ENCODE measurements at regions not wholly inside any gene's neighbourhood (a gene's known extent, or its start where the extent isn't known, plus 50 kb on each side); places are given as distances from the start of the nearest gene placed in this dataset.

DNA sequence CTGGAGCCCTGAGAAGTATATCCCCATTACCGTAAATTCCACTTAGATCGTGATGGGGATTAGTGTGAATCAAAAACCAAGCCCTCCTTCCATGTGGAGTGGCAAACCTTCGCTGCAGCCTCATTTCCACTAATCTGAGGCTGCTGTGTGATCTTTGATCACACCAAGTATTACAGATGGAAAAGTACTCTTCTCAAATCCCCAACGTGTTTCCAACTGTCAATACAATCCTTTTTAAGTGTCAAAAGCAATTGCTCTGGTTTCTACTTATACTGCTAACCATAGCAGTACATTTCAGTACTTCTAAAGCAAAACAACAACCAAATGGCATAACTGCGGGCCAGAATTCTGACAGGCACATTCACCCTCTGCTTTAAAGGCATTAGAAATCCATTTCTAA lies 307.7 kb upstream of the ADAMTS16 start:
- no peaks in the 10 kb centered on the region for H3K27me3 Mint-ChIP-seq
- Histone ChIP-seq H3K27ac (ENCODE audit: low read length in 2 of 2) (no peak overlapping the region), H3K36me3 (replicated peaks in 1 of 2; ENCODE audit: control extremely low read depth in 1 of 2, control insufficient read depth in 1 of 2, extremely low read depth in 1 of 2, insufficient read depth in 2 of 2, low read length in 1 of 2) (no peaks in the 10 kb centered on the region), H3K4me1 (ENCODE audit: control insufficient read depth in 2 of 2, insufficient read depth in 2 of 2, low read length in 2 of 2) (no peaks in the 10 kb centered on the region), H3K27me3 (replicated peaks in 1 of 4; ENCODE audit: control extremely low read depth in 1 of 4, control insufficient read depth in 3 of 4, insufficient read depth in 4 of 4, low read length in 3 of 4) (no peaks in the 10 kb centered on the region), H3K79me2 (ENCODE audit: control insufficient read depth, insufficient read depth, low read length) (no peaks in the 10 kb centered on the region), H3K4me3 (ENCODE audit: control extremely low read depth in 1 of 5, extremely low read depth in 1 of 5, insufficient read depth in 1 of 5, low read depth in 2 of 5, low read length in 4 of 5) (no peak overlapping the region), H4K20me1 (ENCODE audit: control insufficient read depth, insufficient read depth, low read length, poor library complexity, severe bottlenecking) (no peaks in the 10 kb centered on the region), H3K9ac (ENCODE audit: low read length) (no peak overlapping the region), H3K9me3 (ENCODE audit: control extremely low read depth in 1 of 3, control insufficient read depth in 2 of 3, insufficient read depth in 1 of 3, low read length in 2 of 3) (peaks cover 0 to 2% (median 0%) of the 10 kb centered on the region in 3 donors), H3K4me2 (replicated peaks; ENCODE audit: low read depth, low read length, poor library complexity, severe bottlenecking) (no peak overlapping the region), H2AFZ (ENCODE audit: insufficient read depth, low read depth, low read length, poor library complexity, severe bottlenecking) (no peak overlapping the region)
- TF ChIP-seq, protein P1, sequence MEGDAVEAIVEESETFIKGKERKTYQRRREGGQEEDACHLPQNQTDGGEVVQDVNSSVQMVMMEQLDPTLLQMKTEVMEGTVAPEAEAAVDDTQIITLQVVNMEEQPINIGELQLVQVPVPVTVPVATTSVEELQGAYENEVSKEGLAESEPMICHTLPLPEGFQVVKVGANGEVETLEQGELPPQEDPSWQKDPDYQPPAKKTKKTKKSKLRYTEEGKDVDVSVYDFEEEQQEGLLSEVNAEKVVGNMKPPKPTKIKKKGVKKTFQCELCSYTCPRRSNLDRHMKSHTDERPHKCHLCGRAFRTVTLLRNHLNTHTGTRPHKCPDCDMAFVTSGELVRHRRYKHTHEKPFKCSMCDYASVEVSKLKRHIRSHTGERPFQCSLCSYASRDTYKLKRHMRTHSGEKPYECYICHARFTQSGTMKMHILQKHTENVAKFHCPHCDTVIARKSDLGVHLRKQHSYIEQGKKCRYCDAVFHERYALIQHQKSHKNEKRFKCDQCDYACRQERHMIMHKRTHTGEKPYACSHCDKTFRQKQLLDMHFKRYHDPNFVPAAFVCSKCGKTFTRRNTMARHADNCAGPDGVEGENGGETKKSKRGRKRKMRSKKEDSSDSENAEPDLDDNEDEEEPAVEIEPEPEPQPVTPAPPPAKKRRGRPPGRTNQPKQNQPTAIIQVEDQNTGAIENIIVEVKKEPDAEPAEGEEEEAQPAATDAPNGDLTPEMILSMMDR (IDR thresholded peaks at IDR 0.05) = no peak
- TF ChIP-seq EZH2 (IDR thresholded peaks at IDR 0.05; ENCODE audit: borderline replicate concordance, insufficient read depth, low read depth, low read length, poor library complexity, severe bottlenecking) = no peak
- ChIA-PET POLR2A (no interaction called here), CTCF (no interaction called here)
- no peak for DNase-seq
- intact Hi-C loops (cut with micrococcal nuclease) = no loop called here
- WGBS (ENCODE audit: insufficient coverage) = 51% methylated on average over 2 of the region's 5 CpGs
- H3K9me3 Mint-ChIP-seq (ENCODE audit: insufficient read depth) = no peaks in the 10 kb centered on the region
- ATAC-seq (ENCODE audit: low read depth) = no peak
- H3K4me3 Mint-ChIP-seq = no peak overlapping the region
- no peaks in the 10 kb centered on the region for H3K4me1 Mint-ChIP-seq
- no peak overlapping the region for H3K27ac Mint-ChIP-seq

DNA sequence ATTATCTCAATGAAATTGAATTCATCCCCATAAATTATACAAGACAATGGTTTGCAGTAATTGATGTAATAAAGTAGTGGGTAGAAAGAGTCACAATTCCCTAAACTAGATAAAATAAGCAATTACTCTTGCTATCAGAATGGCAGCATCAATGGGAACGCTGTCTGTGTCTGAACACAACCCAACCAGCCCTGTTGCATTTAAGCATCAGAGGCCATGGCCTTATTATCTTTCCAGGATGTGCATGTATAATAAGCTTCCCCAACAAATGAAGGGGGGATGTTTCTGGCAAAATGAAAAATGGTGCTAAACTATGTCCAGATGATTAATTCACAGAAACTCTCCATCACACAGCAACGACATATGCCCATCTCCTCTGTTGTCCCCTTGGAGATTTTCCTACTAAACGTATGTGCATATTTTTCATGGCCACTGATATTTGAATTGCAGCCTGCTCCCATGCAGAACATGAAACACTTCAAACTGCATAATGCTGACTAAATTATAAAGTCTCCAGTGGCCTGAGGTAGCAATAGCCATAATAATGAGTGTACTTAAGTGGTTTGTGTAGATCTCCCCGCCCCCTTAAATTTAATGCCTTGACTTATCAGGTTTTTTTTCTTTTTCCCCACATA lies 306.9 kb upstream of the ADAMTS16 start:
- Histone ChIP-seq H3K27me3 (replicated peaks in 1 of 4; ENCODE audit: control extremely low read depth in 1 of 4, control insufficient read depth in 3 of 4, insufficient read depth in 4 of 4, low read length in 3 of 4) (no peaks in the 10 kb centered on the region), H3K4me1 (ENCODE audit: control insufficient read depth in 2 of 2, insufficient read depth in 2 of 2, low read length in 2 of 2) (no peaks in the 10 kb centered on the region), H3K9ac (ENCODE audit: low read length) (no peak overlapping the region), H3K27ac (ENCODE audit: low read length in 2 of 2) (no peak overlapping the region), H3K9me3 (ENCODE audit: control extremely low read depth in 1 of 3, control insufficient read depth in 2 of 3, insufficient read depth in 1 of 3, low read length in 2 of 3) (peaks cover 0 to 6% (median 0%) of the 10 kb centered on the region in 3 donors), H3K4me3 (ENCODE audit: control extremely low read depth in 1 of 5, extremely low read depth in 1 of 5, insufficient read depth in 1 of 5, low read depth in 2 of 5, low read length in 4 of 5) (no peak overlapping the region), H3K36me3 (replicated peaks in 1 of 2; ENCODE audit: control extremely low read depth in 1 of 2, control insufficient read depth in 1 of 2, extremely low read depth in 1 of 2, insufficient read depth in 2 of 2, low read length in 1 of 2) (no peaks in the 10 kb centered on the region), H2AFZ (ENCODE audit: insufficient read depth, low read depth, low read length, poor library complexity, severe bottlenecking) (no peak overlapping the region), H4K20me1 (ENCODE audit: control insufficient read depth, insufficient read depth, low read length, poor library complexity, severe bottlenecking) (no peaks in the 10 kb centered on the region), H3K4me2 (replicated peaks; ENCODE audit: low read depth, low read length, poor library complexity, severe bottlenecking) (no peak overlapping the region), H3K79me2 (ENCODE audit: control insufficient read depth, insufficient read depth, low read length) (no peaks in the 10 kb centered on the region)
- no peaks in the 10 kb centered on the region for H3K27me3 Mint-ChIP-seq
- DNase-seq (no peak), ATAC-seq (ENCODE audit: low read depth) (no peak)
- intact Hi-C loops (cut with micrococcal nuclease) = no loop called here
- WGBS (ENCODE audit: insufficient coverage) = 75% methylated on average over 1 of the region's 4 CpGs
- TF ChIP-seq EZH2 (IDR thresholded peaks at IDR 0.05; ENCODE audit: borderline replicate concordance, insufficient read depth, low read depth, low read length, poor library complexity, severe bottlenecking) = no peak
- TF ChIP-seq, protein P1 (IDR thresholded peaks at IDR 0.05) = no peak
- no peaks in the 10 kb centered on the region for H3K9me3 Mint-ChIP-seq (ENCODE audit: insufficient read depth)
- H3K27ac Mint-ChIP-seq = no peak overlapping the region
- H3K4me3 Mint-ChIP-seq = no peak overlapping the region
- POLR2A ChIA-PET = no interaction called here
- CTCF ChIA-PET = no interaction called here
- H3K4me1 Mint-ChIP-seq = no peaks in the 10 kb centered on the region
